GM19463 (cell line): ENCODE measurements at regions not wholly inside any gene's neighbourhood (a gene's known extent, or its start where the extent isn't known, plus 50 kb on each side); places are given as distances from the start of the nearest gene placed in this dataset.

Experiments used
- ATAC-seq: cut with Tn5 transposase; IDR thresholded peaks from one replicate; pipeline ENCODE4 v1.9.1; 2021; ENCODE audit warnings: mild to moderate bottlenecking, moderate library complexity; ENCODE audit not compliant: unreplicated experiment

DNA sequence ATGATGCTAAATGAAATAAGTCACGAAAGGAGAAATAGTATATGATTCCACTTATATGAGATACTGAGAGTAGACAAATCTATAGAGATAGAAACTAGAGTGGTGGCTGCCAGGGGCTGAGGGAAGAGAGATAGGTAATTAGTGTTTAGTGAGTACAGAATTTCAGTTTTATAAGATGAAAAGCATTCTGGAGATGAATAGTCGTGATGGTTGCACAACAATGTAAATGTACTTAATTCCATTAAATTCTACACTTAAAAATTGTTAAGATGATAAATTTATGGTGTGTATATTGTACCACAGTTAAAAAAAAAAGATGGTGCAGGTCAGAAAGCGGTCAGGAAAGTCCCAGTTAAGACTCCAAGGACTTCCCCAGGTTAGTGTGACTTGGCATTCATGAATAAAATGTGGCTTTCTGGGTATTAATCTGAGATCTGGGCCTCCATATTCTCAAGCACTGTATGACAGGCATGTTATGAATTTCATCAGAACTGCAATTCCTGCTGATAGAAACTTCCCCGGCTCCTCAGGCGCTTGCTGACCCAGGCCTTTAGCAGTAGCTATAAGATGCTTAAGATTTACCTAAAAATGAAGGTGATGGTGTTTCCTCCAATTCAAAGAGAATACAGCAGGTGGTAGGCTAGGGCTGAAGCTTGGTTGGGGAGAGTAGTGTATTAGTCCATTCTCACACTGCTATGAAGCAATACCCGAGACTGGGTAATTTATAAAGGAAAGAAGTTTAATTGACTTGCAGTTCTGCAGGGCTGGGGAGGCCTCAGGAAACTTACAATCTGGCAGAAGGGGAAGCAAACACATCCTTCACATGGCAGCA is 115.3 kb upstream of the SOX9 start:
- peak; percentile 60 for ATAC-seq

DNA sequence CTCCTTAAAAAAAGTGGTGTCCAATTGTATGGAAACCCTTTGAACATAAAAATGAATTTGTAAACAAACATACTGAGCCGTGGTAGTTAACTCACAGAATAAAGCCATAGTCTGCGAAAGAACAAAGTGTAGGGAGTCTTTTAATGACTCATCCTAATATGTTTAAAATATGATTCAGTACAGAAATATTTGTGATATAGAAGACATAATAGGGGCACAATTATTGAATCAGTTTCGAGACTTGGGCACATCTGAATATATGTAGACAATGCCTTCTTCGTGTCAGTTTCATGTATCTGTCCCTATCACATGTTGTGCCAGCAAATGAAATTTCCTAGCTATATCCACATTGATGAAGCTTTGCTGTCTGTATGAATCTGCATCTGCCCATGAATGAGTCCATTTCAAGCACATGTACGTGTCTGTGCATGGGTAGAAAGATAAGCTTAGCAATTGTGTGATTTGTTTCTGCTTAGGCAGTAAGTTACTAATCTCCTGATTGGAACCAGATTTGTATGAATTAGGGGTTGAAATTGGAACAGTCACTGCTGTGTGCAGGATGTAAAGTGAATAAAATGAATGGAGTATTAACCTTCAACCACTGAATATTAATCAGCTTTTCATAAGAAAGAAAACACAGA is 112.5 kb upstream of the SOX9 start:
- ATAC-seq = no peak

GRCh38 chr17:72011561-72011960 is 109.3 kb upstream of the SOX9 start:
- no peak for ATAC-seq

GRCh38 chr17:72021417-72022041 is 99.3 kb upstream of the SOX9 start:
- peak; percentile 36 for ATAC-seq

GRCh38 chr17:72022328-72023275 is 98.2 kb upstream of the SOX9 start:
- no peak for ATAC-seq

GRCh38 chr17:72024457-72024856 is 96.4 kb upstream of the SOX9 start:
- ATAC-seq = no peak

DNA sequence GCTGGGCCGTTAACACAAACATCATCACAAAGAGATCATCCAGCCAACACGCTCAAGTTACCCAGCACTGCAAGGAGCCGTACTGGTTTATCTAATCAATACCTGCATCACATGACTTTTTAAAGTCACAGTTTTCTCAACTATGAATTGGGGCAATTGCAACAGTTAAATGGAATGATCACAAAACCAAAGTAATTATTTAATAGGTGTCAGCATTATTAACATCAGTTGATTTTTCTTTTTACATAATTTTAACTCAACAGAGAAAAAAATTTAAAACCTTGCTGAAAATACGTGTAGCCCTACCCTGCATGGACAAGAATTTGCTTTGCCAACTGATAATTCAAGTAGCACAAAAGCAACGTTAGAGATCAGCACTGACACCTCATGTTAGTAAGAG is 95.7 kb upstream of the SOX9 start:
- ATAC-seq = no peak

GRCh38 chr17:72030067-72030899 is 90.5 kb upstream of the SOX9 start:
- ATAC-seq = peak; percentile 75

DNA sequence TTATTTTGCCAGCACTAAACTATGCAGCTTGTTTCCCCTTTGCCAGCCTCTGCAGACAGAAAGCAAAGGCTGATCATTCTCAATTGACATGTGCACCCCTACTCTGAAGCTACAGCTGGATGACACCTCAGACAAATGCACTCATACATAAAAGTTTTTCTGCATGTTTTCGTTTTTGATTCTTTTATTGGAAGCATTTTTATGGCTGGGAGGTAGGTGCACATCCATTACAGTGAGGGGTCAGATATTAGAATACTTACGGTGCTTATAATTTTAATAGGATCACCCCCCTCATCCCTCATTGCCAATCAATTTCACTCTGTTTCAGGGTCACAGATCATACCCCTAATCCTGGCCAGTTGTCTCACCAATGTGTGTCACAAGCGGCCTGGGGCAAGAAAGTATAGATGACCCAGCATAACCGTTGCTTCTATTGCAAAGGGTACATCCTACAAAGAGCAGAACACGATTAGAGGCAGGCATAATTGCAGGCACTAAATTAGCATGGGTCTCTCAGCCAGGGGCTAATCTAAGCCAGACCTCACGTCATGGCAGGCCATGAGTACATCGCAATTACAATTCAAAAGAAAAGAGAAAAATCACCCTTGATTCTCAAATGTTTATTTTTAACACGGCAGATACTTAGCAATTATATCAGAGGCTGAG is 89.5 kb upstream of the SOX9 start:
- ATAC-seq = no peak

- no peak for ATAC-seq
Observed at GRCh38 chr17:72033334-72033733, 87.5 kb upstream of the SOX9 start.

- peak; percentile 39 for ATAC-seq
Observed at GRCh38 chr17:72034000-72034399, 86.8 kb upstream of the SOX9 start.

DNA sequence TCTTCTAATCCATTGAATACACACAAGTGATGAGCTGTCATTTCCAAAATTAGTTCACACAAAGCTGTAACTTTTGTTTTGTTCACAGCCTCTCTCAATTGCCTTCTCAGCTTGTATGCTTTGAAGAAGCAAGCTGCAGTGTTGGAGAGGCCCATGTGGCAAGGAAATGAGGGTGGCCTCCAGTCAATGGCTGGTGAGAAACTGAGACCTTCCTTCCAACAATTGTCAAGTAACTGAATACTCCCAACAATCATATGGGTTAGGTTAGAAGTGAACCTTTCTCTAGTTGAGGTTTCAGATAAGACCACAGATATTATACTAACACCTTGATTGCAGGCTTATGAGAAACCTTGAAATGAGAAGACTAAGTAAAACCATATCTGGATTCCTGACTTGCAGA is 82.4 kb upstream of the SOX9 start:
- ATAC-seq = no peak

GRCh38 chr17:72039490-72039889 is 81.3 kb upstream of the SOX9 start:
- no peak for ATAC-seq

DNA sequence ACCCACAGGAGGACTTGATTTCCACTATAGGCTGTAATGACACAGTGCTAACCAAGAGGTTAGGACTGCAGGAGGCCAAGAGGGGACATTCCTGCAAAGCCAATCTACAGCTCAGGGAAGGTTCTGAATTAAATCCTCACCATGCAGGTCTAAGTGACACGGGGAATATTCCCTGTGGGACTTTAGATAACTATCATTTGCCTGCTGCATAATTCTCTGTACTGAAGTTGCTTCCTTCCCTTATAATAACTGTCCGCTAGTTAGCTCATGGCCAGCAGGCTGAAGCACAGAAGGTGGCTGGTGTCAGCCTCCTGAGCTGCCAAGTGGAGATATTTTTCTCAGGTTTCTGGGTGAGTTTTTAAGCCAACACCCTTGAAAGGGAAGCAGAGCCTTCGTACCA is 74.6 kb upstream of the SOX9 start:
- ATAC-seq = no peak

- no peak for ATAC-seq
Observed at GRCh38 chr17:72046643-72047612, 73.9 kb upstream of the SOX9 start.

DNA sequence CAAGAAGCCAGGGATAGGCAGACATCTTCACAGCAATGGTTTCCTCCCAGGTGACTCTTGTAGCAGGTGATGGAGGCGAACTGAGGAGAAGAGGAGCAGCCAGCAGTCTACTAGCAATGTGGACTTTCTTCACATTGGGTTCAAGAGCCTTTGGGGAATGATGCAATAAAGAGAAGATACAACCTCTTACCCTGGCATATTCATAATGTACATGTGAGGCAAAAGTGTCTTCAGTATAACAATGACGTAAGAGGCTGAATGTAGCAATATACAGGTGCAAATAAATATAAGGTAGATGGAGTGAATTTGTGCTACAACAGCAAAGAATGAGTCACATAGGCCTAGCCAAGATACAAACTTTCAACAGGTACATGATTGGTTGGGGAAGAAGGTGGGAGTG is 70.9 kb upstream of the SOX9 start:
- ATAC-seq = no peak

DNA sequence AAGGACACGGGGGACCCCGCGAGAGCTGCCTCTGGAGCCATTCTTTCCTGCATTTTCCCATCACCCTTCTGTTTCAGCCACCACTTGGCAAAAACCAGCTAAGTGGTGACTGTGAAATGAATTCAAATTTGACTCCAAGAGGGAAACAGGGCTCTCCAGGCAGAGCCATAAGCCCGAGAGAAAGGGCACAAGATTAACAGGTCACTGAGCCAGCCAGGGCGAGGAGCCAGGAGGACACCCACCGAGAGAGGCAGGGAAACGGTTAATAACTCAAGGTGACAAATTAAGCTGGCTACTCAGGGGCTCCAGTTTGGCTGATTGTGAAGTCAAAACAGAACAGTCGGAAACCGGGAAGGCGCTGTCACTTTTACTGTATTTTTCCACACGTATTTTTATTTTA is 67.8 kb upstream of the SOX9 start:
- ATAC-seq = no peak

- no peak for ATAC-seq
Observed at GRCh38 chr17:72053449-72053848, 67.4 kb upstream of the SOX9 start.
